Stimulated activated CD8-positive, alpha-beta memory T cell treated with anti-CD3 and anti-CD28 coated beads, Interleukin-2, amount 100 ng/mL, for 1 hour (primary cell): ENCODE measurements at regions not wholly inside any gene's neighbourhood (a gene's known extent, or its start where the extent isn't known, plus 50 kb on each side); places are given as distances from the start of the nearest gene placed in this dataset.
"Not testable (repeated sequence)": the region's sequence is repeated elsewhere in the genome, so short reads cannot be mapped to it uniquely, and the experiment has no call there.

Experiments
- DNase-seq, 2 donors: peaks; one replicate each; pipeline ENCODE4 v3.0.0-alpha.2; 2020; ENCODE audit warnings: low read depth in 2 of 2

DNA sequence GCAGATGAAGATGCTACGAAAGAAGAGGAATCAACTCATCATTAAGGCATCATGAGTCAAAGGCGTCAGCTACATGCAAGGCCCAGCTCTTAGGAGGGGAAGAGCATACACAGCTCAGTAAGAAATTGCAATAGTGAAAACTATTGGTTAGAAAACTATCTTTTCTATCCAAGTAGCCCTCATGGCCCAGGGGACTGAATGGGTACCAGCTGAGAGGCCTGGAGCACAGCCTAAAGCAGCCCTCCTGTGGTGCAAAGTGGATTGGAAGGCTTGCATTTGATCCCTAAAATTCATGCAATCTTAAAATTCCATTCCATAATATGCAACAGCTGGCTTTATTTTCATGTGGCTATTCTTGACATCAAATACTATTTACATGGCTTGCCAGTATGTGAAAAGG lies 251.8 kb upstream of the USP24 start:
- no peak for DNase-seq

- DNase-seq, result no peak
Measured at GRCh38 chr1:55466373-55466772, 251.2 kb upstream of the USP24 start.

- no peak for DNase-seq
Measured at GRCh38 chr1:55464550-55464949, 249.4 kb upstream of the USP24 start.

DNA sequence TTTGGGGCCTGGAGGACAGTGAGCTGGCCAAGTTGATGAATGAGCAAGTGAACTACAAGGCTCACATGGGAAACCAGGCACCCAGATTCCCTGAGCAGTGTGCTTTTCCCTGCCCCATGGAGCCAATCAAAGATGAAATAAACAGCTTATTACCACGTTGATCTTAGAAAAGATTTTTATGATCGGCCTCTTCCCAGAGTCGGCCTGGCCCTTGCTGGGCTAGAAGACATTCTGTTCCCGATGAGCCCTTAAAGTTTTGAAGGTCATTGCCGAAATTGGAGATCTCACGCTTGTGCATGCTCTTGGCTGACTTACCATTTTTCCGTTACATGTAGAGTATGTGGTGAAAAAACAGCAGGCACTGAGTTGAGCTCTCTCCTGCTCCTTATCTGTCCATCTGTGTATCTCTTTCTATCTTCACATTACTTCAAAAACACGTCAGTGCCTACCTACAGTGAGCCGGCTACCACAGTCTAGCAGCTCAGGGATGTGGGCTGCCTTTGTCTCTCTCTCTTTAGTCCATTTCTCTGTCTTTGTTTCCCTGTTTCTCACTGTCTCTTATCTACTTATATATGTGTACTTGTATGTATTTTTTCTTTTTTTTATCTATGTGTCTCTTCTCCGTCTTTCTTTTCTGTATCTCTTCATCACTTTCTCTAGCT lies 248.8 kb upstream of the USP24 start:
- no peak for DNase-seq

DNA sequence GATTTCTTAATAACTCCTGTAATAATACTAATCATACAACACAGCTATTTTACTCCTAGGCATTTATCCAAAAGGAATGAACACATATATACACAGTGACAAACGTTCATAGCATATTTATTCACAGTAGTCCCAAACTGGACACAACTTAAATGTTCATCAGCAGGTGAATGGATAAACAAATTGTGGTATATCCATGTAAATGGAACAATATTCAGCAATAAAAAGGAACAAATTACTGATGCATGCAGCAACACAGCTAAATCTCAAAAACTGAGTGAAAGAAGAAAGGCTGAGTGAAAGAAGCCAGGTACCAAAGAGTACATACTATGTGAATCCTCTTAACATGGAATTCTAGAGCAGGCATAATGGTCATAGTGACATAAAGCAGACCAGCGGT lies 242.7 kb upstream of the USP24 start:
- no peak for DNase-seq

DNA sequence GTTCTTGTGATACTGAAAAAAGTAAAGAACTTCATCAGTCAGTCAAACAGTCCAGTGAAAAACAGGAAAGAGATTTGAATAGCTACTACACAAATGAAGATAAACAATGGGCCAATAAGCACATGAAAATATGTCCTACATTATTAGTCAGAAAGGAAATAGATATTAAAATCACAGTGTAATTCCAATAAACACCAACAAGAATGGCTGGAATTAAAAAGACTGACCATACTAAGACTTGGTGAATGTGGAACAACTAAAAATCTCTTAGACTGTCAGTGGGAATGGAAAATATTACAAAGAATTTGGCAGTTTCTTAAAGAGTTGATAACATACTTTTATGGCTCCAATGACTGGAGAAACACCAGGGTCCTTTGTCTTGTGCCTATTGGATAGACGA lies 241.8 kb upstream of the USP24 start:
- no peak for DNase-seq

GRCh38 chr1:55448261-55448660 lies 233.1 kb upstream of the USP24 start:
- no peak for DNase-seq

DNA sequence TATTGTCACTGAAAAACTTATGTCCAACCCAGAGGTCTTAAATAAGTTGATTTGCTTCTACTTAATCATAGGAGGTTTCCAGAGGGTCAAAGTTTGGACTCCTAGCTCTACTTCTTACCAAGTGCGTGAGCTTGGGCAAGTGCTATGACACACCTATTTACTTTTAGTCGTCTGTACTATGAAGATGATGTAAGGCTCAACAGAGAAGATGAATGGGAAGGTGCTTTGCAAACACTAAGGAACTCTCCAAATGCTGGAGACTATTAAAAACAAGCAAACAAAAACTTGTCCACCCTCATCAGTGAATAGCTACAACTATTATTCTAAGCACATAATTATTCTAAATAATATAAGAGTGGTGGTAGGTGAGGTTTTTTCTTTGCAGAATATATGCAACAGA lies 232.3 kb upstream of the USP24 start:
- DNase-seq, result no peak

GRCh38 chr1:55446351-55446750 lies 231.2 kb upstream of the USP24 start:
- no peak for DNase-seq

DNA sequence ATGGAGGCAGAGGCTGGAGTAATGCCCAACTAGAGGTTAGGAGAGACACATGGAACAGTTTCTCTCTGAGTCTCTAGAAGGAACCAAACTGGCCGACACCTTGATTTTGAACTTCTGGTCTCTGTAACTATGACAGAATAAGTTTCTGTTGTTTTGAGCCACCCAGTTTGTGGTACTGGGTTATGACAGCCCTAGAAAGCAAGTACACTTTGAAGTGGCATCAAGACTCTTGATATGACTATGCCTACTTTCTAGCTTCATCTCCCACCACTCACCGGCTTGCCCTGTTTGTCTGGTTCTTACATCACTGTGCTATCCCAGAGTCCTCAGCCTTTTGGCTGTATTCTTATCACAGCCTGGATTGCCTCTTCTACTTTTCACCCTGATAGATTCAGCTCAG lies 230.3 kb upstream of the USP24 start:
- no peak for DNase-seq

DNA sequence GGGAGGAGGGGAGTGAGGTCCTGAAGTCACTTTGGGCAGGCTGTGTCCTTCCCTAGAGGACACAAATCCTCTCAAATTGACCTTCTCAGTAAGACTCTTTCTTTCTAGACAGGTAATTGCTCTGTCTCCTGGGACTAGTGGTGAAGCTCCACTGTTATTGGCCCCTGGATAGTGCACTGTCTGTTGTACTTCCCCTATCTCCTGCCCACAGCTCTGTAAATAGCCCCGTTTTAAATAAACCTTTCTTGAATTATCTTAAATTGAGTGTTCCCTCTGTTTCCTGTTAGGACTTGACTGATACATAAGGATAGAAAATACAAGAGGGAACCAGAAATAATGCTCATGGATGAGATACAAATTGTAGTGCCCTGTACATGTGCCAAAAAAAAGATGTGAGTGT lies 229.5 kb upstream of the USP24 start:
- DNase-seq, result no peak

- no peak for DNase-seq
Measured at GRCh38 chr1:55443175-55443915, 228.2 kb upstream of the USP24 start.

- DNase-seq, result no peak
Measured at GRCh38 chr1:55441489-55441888, 226.3 kb upstream of the USP24 start.

GRCh38 chr1:55437692-55438091 lies 222.5 kb upstream of the USP24 start:
- no peak for DNase-seq

- not testable (repeated sequence) for DNase-seq
Measured at GRCh38 chr1:55430720-55431119, 215.6 kb upstream of the USP24 start.

DNA sequence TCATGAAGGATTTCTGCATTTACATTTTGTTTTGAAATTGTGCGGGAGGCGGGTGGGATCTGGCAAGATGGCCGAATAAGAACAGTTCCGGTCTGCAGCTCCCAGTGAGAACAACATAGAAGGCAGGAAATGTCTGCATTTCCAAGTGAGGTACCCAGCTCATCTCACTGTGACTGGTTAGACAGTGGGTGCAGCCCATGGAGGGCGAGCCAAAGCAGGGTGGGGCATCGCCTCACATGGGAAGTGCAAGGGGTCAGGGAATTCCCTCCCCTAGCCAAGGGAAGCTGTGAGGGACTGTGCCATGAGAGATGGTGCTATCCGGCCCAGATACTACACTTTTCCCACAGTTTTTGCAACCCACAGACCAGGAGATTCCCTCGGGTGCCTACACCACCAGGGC lies 215.0 kb upstream of the USP24 start:
- not testable (repeated sequence) for DNase-seq

GRCh38 chr1:55428944-55429931 lies 214.1 kb upstream of the USP24 start:
- no peak for DNase-seq

GRCh38 chr1:55428231-55428630 lies 213.1 kb upstream of the USP24 start:
- no peak for DNase-seq

DNA sequence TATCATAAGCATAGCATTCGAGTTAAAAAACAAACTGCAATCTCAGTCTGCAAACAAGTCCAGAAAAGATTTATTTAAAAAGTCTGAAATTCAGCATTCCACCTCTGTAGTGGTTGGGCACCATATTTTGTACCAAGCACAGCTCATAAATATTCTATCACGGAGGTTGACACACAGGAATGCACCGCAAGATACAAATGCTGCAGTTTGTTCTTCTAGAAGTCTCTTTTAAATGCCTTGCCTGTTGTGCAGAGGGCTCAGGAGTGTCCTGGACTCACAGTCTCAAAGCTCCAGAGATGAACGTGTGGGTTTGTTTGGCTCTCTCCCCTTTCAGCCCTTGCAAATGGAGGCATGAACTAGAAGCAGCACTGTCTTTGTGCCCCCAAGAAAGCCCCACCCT lies 212.4 kb upstream of the USP24 start:
- DNase-seq, result no peak

GRCh38 chr1:55426619-55427018 lies 211.5 kb upstream of the USP24 start:
- no peak for DNase-seq

- no peak for DNase-seq
Measured at GRCh38 chr1:55426156-55426555, 211.0 kb upstream of the USP24 start.

- DNase-seq, result no peak
Measured at GRCh38 chr1:55425310-55425930, 210.3 kb upstream of the USP24 start.
